GM23248 (cell line): ENCODE measurements at regions not wholly inside any gene's neighbourhood (a gene's known extent, or its start where the extent isn't known, plus 50 kb on each side); places are given as distances from the start of the nearest gene placed in this dataset.

Experiments
- EZH2 ChIP-seq: fragments of 200-600 bp; sonication (generic); IDR thresholded peaks from 2 replicates; pipeline ENCODE4 v1.6.1; 2018; ENCODE audit warnings: antibody characterized with exemption, mild to moderate bottlenecking; ENCODE audit not compliant: insufficient read depth, poor library complexity, severe bottlenecking
- EZH2phosphoT487 ChIP-seq: fragments of 200-600 bp; sonication (generic); IDR thresholded peaks from 2 replicates; pipeline ENCODE4 v1.6.1; 2018; ENCODE audit warnings: antibody characterized with exemption, moderate library complexity, mild to moderate bottlenecking, low read depth; ENCODE audit not compliant: insufficient read depth

GRCh38 chr18:73812423-73812822, 335.2 kb downstream of the FBXO15 start:
- TF ChIP-seq EZH2 (no peak), EZH2phosphoT487 (no peak)
